HepG2 (cell line): ENCODE measurements at regions not wholly inside any gene's neighbourhood (a gene's known extent, or its start where the extent isn't known, plus 50 kb on each side); places are given as distances from the start of the nearest gene placed in this dataset.

Experiments
- CEBPB ChIP-seq: IDR thresholded peaks from 2 replicates; pipeline ENCODE4 v1.6.1; 2011; ENCODE audit warnings: low read depth, low read length, improper control_type of control experiment, borderline replicate concordance
- CTCF ChIP-seq: sonication (generic); formaldehyde crosslinking; IDR thresholded peaks from 2 replicates; pipeline ENCODE4 v1.5.0; 2020; ENCODE audit warnings: mild to moderate bottlenecking, missing genetic modification reagents, moderate library complexity
- EZH2 ChIP-seq: conservative IDR thresholded peaks from 2 replicates; pipeline ENCODE4 v1.6.1; 2012; ENCODE audit warnings: mild to moderate bottlenecking, low read depth, low read length, moderate library complexity
- GATAD2A ChIP-seq: IDR thresholded peaks from 2 replicates; pipeline ENCODE4 v1.6.1; 2016
- KLF11 ChIP-seq: IDR thresholded peaks from 2 replicates; pipeline ENCODE4 v1.6.1; 2016; ENCODE audit warnings: missing compliant biosample characterization
- MXD4 ChIP-seq: IDR thresholded peaks from 2 replicates; pipeline ENCODE4 v1.6.1; 2016; ENCODE audit warnings: mild to moderate bottlenecking, missing biosample characterization, missing genetic modification reagents
- POLR2A ChIP-seq, 2 experiments: IDR thresholded peaks; 2 replicates each; pipeline ENCODE4 v1.6.1; 2011; ENCODE audit warnings: low read depth in 2 of 2, low read length in 2 of 2, mild to moderate bottlenecking in 1 of 2, moderate library complexity in 1 of 2; ENCODE audit not compliant: insufficient read depth in 1 of 2
- REST ChIP-seq, 2 experiments: IDR thresholded peaks; 2 replicates each; pipeline ENCODE4 v1.6.1; 2011 to 2012; ENCODE audit warnings: low read length in 2 of 2, borderline replicate concordance in 1 of 2, low read depth in 1 of 2, mild to moderate bottlenecking in 1 of 2, moderate library complexity in 1 of 2
- ZKSCAN8 ChIP-seq: IDR thresholded peaks from 2 replicates; pipeline ENCODE4 v1.6.1; 2016; ENCODE audit warnings: borderline replicate concordance, missing genetic modification reagents, missing compliant biosample characterization
- ZNF280B ChIP-seq: sonication (generic); formaldehyde crosslinking; IDR thresholded peaks from 2 replicates; pipeline ENCODE4 v1.5.0; 2020; ENCODE audit warnings: missing genetic modification reagents, mild to moderate bottlenecking, borderline replicate concordance
- ZNF670 ChIP-seq: sonication (generic); formaldehyde crosslinking; IDR thresholded peaks from 2 replicates; pipeline ENCODE4 v1.8.0; 2022; ENCODE audit warnings: mild to moderate bottlenecking, missing genetic modification reagents, borderline replicate concordance

GRCh38 chr2:60096556-60096955 lies 456.9 kb downstream of the BCL11A start:
- TF ChIP-seq MXD4 (CRISPR knock-in tag) (no peak), ZNF280B (no peak), KLF11 (CRISPR knock-in tag) (no peak), ZNF670 (CRISPR knock-in tag) (no peak), REST (IDR thresholded peaks at IDR 0.05; ENCODE audit: borderline replicate concordance in 1 of 2, low read depth in 1 of 2, low read length in 2 of 2) (no peak), CTCF (no peak), GATAD2A (no peak), ZKSCAN8 (CRISPR knock-in tag) (no peak), EZH2 (no peak), CEBPB (no peak), POLR2A (IDR thresholded peaks at IDR 0.05; ENCODE audit: insufficient read depth in 1 of 2, low read depth in 2 of 2, low read length in 2 of 2) (no peak)
